DND-41 (cell line): ENCODE measurements at regions not wholly inside any gene's neighbourhood (a gene's known extent, or its start where the extent isn't known, plus 50 kb on each side); places are given as distances from the start of the nearest gene placed in this dataset.

Experiments
- ATAC-seq: fragments of 200-7000 bp; cut with Tn5 transposase; 3 replicates; pipeline ENCODE4 v1.9.1; 2021; ENCODE audit warnings: low read depth; ENCODE audit not compliant: insufficient read depth
- DNase-seq: peaks from one replicate; pipeline ENCODE4 v3.0.0-alpha.2; 2020
- H2AFZ ChIP-seq: 2 replicates; pipeline ENCODE4 v1.6.0; 2012; ENCODE audit warnings: low read depth, low read length
- H3K27ac ChIP-seq: 2 replicates; pipeline ENCODE4 v1.5.1; 2012; ENCODE audit warnings: low read length, inconsistent platforms
- H3K27me3 ChIP-seq: fragments of 200-600 bp; sonication (generic); 2 replicates; pipeline ENCODE4 v1.6.0; 2012; ENCODE audit warnings: low read length, mild to moderate bottlenecking, inconsistent platforms; ENCODE audit not compliant: insufficient read depth, poor library complexity
- H3K36me3 ChIP-seq: 2 replicates; pipeline ENCODE4 v1.5.1; 2012; ENCODE audit warnings: low read length, inconsistent platforms; ENCODE audit not compliant: insufficient read depth
- H3K4me1 ChIP-seq: 2 replicates; pipeline ENCODE4 v1.5.1; 2012; ENCODE audit warnings: mild to moderate bottlenecking, low read length; ENCODE audit not compliant: insufficient read depth
- H3K4me2 ChIP-seq: 2 replicates; pipeline ENCODE4 v1.6.0; 2012; ENCODE audit warnings: mild to moderate bottlenecking, moderate library complexity, low read length, inconsistent platforms; ENCODE audit not compliant: insufficient read depth
- H3K4me3 ChIP-seq, 2 experiments: fragments of 200-600 bp in 1 of 2; shearing (Covaris generic) in 1 of 2; 2 replicates each; pipeline ENCODE4 v1.5.1; 2012 to 2016; ENCODE audit warnings: inconsistent platforms in 2 of 2, low read length in 2 of 2, mild to moderate bottlenecking in 2 of 2, low read depth in 1 of 2, moderate library complexity in 1 of 2
- H3K79me2 ChIP-seq: 2 replicates; pipeline ENCODE4 v1.6.0; 2012; ENCODE audit warnings: low read length, inconsistent platforms; ENCODE audit not compliant: insufficient read depth
- H3K9ac ChIP-seq: 2 replicates; pipeline ENCODE4 v1.6.0; 2012; ENCODE audit warnings: low read depth, mild to moderate bottlenecking, inconsistent platforms, low read length, moderate library complexity
- H3K9me3 ChIP-seq: 2 replicates; pipeline ENCODE4 v1.5.1; 2012; ENCODE audit warnings: low read length, moderate library complexity, mild to moderate bottlenecking, inconsistent platforms; ENCODE audit not compliant: insufficient read depth, severe bottlenecking
- H4K20me1 ChIP-seq: 2 replicates; pipeline ENCODE4 v1.6.0; 2012; ENCODE audit warnings: low read length; ENCODE audit not compliant: insufficient read depth
- EZH2 ChIP-seq: IDR thresholded peaks from 3 replicates; pipeline ENCODE4 v1.6.1; 2012; ENCODE audit warnings: borderline replicate concordance, low read depth, mild to moderate bottlenecking, moderate library complexity, low read length, inconsistent platforms; ENCODE audit not compliant: severe bottlenecking
- TF ChIP-seq, protein P1 (sequence below): IDR thresholded peaks from 2 replicates; pipeline ENCODE4 v1.5.1; 2012; ENCODE audit warnings: borderline replicate concordance, low read length, moderate library complexity, mild to moderate bottlenecking; ENCODE audit not compliant: poor library complexity, severe bottlenecking; ENCODE audit errors: extremely low read depth

DNA sequence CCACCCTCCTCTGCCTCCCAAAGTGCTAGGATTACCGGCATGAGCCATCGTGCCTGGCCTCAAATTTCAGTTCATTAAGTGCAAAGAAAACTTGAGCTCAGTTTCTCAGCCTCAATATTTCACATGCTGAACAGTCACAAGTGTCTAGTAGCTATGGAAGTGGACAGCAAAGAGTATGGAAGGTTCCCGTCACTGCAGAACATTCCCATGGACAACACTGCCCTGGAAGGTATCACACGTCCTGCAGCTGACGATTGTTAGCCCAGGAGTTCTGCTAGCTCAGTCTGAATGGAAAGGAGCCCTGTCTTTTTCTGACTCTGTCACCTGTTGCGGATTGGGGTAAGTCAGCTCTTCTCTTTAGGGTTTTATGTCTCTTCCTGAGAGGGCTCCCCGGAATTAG lies 86.2 kb upstream of the PTPRM start:
- H3K79me2 ChIP-seq = no peaks in the 10 kb centered on the region
- ATAC-seq (no peak), DNase-seq (no peak)
- no peaks in the 10 kb centered on the region for H3K4me1 ChIP-seq
- TF ChIP-seq, protein P1, sequence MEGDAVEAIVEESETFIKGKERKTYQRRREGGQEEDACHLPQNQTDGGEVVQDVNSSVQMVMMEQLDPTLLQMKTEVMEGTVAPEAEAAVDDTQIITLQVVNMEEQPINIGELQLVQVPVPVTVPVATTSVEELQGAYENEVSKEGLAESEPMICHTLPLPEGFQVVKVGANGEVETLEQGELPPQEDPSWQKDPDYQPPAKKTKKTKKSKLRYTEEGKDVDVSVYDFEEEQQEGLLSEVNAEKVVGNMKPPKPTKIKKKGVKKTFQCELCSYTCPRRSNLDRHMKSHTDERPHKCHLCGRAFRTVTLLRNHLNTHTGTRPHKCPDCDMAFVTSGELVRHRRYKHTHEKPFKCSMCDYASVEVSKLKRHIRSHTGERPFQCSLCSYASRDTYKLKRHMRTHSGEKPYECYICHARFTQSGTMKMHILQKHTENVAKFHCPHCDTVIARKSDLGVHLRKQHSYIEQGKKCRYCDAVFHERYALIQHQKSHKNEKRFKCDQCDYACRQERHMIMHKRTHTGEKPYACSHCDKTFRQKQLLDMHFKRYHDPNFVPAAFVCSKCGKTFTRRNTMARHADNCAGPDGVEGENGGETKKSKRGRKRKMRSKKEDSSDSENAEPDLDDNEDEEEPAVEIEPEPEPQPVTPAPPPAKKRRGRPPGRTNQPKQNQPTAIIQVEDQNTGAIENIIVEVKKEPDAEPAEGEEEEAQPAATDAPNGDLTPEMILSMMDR = no peak
- no peak for TF ChIP-seq EZH2
- H3K4me2 ChIP-seq = no peak overlapping the region
- H3K9ac ChIP-seq = no peak overlapping the region
- H3K27ac ChIP-seq = no peak overlapping the region
- no peaks in the 10 kb centered on the region for H3K36me3 ChIP-seq
- no peak overlapping the region for H2AFZ ChIP-seq
- no peaks in the 10 kb centered on the region for H3K27me3 ChIP-seq
- H3K9me3 ChIP-seq = no peaks in the 10 kb centered on the region
- no peak overlapping the region for H3K4me3 ChIP-seq
- no peaks in the 10 kb centered on the region for H4K20me1 ChIP-seq

- Histone ChIP-seq H3K4me3 (no peak overlapping the region), H2AFZ (no peak overlapping the region), H3K4me1 (no peaks in the 10 kb centered on the region), H3K4me2 (no peak overlapping the region), H3K27ac (no peak overlapping the region), H3K27me3 (no peaks in the 10 kb centered on the region), H3K9ac (no peak overlapping the region), H3K79me2 (no peaks in the 10 kb centered on the region), H3K36me3 (no peaks in the 10 kb centered on the region), H4K20me1 (no peaks in the 10 kb centered on the region), H3K9me3 (no peaks in the 10 kb centered on the region)
- no peak for DNase-seq
- TF ChIP-seq, protein P1 = no peak
- no peak for TF ChIP-seq EZH2
- no peak for ATAC-seq
These were observed 84.8 kb upstream of the PTPRM start for GRCh38 chr18:7482342-7482741.

DNA sequence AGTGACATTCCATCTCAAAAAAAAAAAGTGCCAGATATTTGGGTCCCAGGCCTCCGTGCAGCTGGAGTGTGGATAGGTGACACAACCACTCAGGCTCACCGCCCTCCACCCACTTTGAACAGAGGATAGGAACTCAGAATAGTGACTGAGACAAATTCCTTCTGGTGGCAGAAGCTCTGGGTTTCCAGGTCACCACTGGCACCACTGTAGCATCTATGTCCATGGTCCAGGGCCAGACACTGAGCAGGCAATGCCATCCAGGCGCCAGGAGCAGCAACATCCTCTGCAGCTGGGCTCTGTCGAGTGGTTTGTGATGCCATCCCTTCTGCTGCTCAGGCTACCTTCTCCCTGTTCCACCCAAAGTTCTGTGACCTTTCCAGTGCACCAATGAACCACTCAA lies 81.5 kb upstream of the PTPRM start:
- Histone ChIP-seq H3K27me3 (no peaks in the 10 kb centered on the region), H3K27ac (no peak overlapping the region), H3K4me3 (no peak overlapping the region), H2AFZ (no peak overlapping the region), H3K36me3 (no peaks in the 10 kb centered on the region), H3K9me3 (no peaks in the 10 kb centered on the region), H4K20me1 (no peaks in the 10 kb centered on the region), H3K79me2 (no peaks in the 10 kb centered on the region), H3K9ac (no peak overlapping the region), H3K4me2 (no peak overlapping the region), H3K4me1 (no peaks in the 10 kb centered on the region)
- DNase-seq = no peak
- TF ChIP-seq EZH2 = no peak
- TF ChIP-seq, protein P1 = no peak
- ATAC-seq = no peak

- H3K27me3 ChIP-seq = no peaks in the 10 kb centered on the region
- ATAC-seq = no peak
- H3K36me3 ChIP-seq = no peaks in the 10 kb centered on the region
- DNase-seq = no peak
- no peaks in the 10 kb centered on the region for H3K4me1 ChIP-seq
- no peaks in the 10 kb centered on the region for H3K9me3 ChIP-seq
- no peak overlapping the region for H3K9ac ChIP-seq
- TF ChIP-seq EZH2 = no peak
- TF ChIP-seq, protein P1 = no peak
- H3K4me3 ChIP-seq = no peak overlapping the region
- H3K27ac ChIP-seq = no peak overlapping the region
- H2AFZ ChIP-seq = no peak overlapping the region
- H3K79me2 ChIP-seq = no peaks in the 10 kb centered on the region
- H4K20me1 ChIP-seq = no peaks in the 10 kb centered on the region
- H3K4me2 ChIP-seq = no peak overlapping the region
These were observed 78.5 kb upstream of the PTPRM start for GRCh38 chr18:7488571-7488970.
